ENCODE measurements at regions not wholly inside any gene's neighbourhood (a gene's known extent, or its start where the extent isn't known, plus 50 kb on each side); places are given as distances from the start of the nearest gene placed in this dataset.

GRCh38 chr1:173337126-173337525, 130.0 kb upstream of the TNFSF4 start:
- H3K36me3 Mint-ChIP-seq (ENCODE audit: insufficient read depth) = no peaks in the 10 kb centered on the region
- H3K4me3 Mint-ChIP-seq (ENCODE audit: low read depth) = no peak overlapping the region
- H3K27me3 Mint-ChIP-seq = no peaks in the 10 kb centered on the region
- H3K9me3 Mint-ChIP-seq (ENCODE audit: low read depth) = no peaks in the 10 kb centered on the region
- no peak for DNase-seq (ENCODE audit: low spot score, unreplicated experiment)
- peaks cover 5% of the 10 kb centered on the region for H3K4me1 Mint-ChIP-seq (ENCODE audit: low read depth)
- no peak overlapping the region for H3K27ac Mint-ChIP-seq
- TF ChIP-seq, protein P1, sequence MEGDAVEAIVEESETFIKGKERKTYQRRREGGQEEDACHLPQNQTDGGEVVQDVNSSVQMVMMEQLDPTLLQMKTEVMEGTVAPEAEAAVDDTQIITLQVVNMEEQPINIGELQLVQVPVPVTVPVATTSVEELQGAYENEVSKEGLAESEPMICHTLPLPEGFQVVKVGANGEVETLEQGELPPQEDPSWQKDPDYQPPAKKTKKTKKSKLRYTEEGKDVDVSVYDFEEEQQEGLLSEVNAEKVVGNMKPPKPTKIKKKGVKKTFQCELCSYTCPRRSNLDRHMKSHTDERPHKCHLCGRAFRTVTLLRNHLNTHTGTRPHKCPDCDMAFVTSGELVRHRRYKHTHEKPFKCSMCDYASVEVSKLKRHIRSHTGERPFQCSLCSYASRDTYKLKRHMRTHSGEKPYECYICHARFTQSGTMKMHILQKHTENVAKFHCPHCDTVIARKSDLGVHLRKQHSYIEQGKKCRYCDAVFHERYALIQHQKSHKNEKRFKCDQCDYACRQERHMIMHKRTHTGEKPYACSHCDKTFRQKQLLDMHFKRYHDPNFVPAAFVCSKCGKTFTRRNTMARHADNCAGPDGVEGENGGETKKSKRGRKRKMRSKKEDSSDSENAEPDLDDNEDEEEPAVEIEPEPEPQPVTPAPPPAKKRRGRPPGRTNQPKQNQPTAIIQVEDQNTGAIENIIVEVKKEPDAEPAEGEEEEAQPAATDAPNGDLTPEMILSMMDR (IDR thresholded peaks at IDR 0.05; ENCODE audit: unreplicated experiment) = no peak

GRCh38 chr1:173341307-173341706, 134.2 kb upstream of the TNFSF4 start:
- no peak for DNase-seq (ENCODE audit: low spot score, unreplicated experiment)
- Mint-ChIP-seq H3K9me3 (ENCODE audit: low read depth) (no peaks in the 10 kb centered on the region), H3K4me3 (ENCODE audit: low read depth) (no peak overlapping the region), H3K4me1 (ENCODE audit: low read depth) (peaks cover 3% of the 10 kb centered on the region), H3K36me3 (ENCODE audit: insufficient read depth) (no peaks in the 10 kb centered on the region), H3K27me3 (no peaks in the 10 kb centered on the region), H3K27ac (no peak overlapping the region)
- TF ChIP-seq, protein P1 (IDR thresholded peaks at IDR 0.05; ENCODE audit: unreplicated experiment) = no peak

GRCh38 chr1:173341971-173342370, 134.8 kb upstream of the TNFSF4 start:
- Mint-ChIP-seq H3K36me3 (ENCODE audit: insufficient read depth) (no peaks in the 10 kb centered on the region), H3K4me3 (ENCODE audit: low read depth) (no peak overlapping the region), H3K9me3 (ENCODE audit: low read depth) (no peaks in the 10 kb centered on the region), H3K4me1 (ENCODE audit: low read depth) (peaks cover 3% of the 10 kb centered on the region), H3K27me3 (no peaks in the 10 kb centered on the region), H3K27ac (no peak overlapping the region)
- TF ChIP-seq, protein P1 (IDR thresholded peaks at IDR 0.05; ENCODE audit: unreplicated experiment) = no peak
- no peak for DNase-seq (ENCODE audit: low spot score, unreplicated experiment)

GRCh38 chr1:173342736-173343135, 134.4 kb upstream of the PRDX6 start:
- no peaks in the 10 kb centered on the region for H3K9me3 Mint-ChIP-seq (ENCODE audit: low read depth)
- no peak overlapping the region for H3K4me3 Mint-ChIP-seq (ENCODE audit: low read depth)
- peaks cover 3% of the 10 kb centered on the region for H3K4me1 Mint-ChIP-seq (ENCODE audit: low read depth)
- TF ChIP-seq, protein P1 (IDR thresholded peaks at IDR 0.05; ENCODE audit: unreplicated experiment) = no peak
- no peaks in the 10 kb centered on the region for H3K36me3 Mint-ChIP-seq (ENCODE audit: insufficient read depth)
- DNase-seq (ENCODE audit: low spot score, unreplicated experiment) = no peak
- H3K27me3 Mint-ChIP-seq = no peaks in the 10 kb centered on the region
- no peak overlapping the region for H3K27ac Mint-ChIP-seq

DNA sequence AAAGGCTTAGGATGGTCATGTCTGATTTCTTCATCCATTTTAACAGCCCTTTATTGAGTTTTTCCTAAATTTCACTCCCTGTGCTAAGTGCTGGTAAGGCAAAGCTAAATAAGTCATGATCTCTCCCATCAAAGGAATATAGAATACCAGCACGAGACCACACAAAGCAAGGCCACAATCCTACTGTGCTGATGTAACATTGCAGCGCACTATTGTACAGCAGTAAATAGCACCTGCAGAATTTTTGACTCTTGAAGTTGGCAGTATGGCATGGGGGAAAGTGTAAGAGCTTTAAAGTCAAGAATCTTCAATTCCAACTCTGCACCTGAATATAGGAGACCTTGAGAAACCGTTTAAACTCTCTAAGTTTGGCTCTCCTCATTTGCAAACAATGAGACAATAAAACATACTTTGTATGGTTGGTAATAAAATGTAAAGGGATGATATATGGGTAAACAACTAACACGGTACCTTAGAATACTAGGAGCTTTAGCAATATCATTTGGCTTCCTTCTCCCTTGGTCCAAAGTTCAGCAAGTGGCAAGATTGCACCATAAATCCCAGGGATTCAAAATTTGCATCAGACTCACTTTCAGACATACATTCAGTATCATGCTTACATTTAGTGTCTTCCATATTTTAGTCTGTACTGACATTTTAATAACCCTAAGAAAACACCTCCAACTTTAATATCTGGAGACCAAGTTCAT, 132.9 kb upstream of the PRDX6 start:
- H3K27me3 Mint-ChIP-seq = no peaks in the 10 kb centered on the region
- peaks cover 2% of the 10 kb centered on the region for H3K36me3 Mint-ChIP-seq (ENCODE audit: insufficient read depth)
- H3K4me3 Mint-ChIP-seq (ENCODE audit: low read depth) = no peak overlapping the region
- DNase-seq (ENCODE audit: low spot score, unreplicated experiment) = no peak
- H3K4me1 Mint-ChIP-seq (ENCODE audit: low read depth) = peaks cover 3% of the 10 kb centered on the region
- TF ChIP-seq, protein P1 (IDR thresholded peaks at IDR 0.05; ENCODE audit: unreplicated experiment) = no peak
- no peak overlapping the region for H3K27ac Mint-ChIP-seq
- H3K9me3 Mint-ChIP-seq (ENCODE audit: low read depth) = peaks cover 4% of the 10 kb centered on the region

Measured in progenitor cell of endocrine pancreas (in vitro differentiated cells).